ENCODE measurements at regions not wholly inside any gene's neighbourhood (a gene's known extent, or its start where the extent isn't known, plus 50 kb on each side); places are given as distances from the start of the nearest gene placed in this dataset.

DNA sequence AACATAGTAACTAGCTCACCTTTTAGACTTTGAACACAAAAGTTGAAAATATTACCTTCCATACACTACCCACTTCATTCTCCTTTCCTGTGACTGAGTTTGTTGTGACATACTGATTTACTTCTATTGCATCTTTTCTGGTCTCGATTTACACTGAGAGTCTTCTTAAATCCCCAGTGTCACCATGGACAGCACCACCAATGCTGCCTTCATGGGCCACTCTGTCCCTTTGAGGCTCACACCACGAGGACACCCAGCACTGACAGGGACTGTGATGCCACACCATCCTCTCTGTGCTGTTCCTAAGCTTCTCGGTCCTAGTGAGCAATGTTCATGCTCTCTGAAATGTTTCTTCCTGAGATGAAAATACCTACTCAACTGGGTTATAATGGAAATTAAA lies 337.1 kb upstream of the IRAK1BP1 start:
- no peak for TF ChIP-seq NFIC (IDR thresholded peaks at IDR 0.05)
- TF ChIP-seq TCF12 (IDR thresholded peaks at IDR 0.05; ENCODE audit: low read depth), result no peak
- TF ChIP-seq, protein P1, sequence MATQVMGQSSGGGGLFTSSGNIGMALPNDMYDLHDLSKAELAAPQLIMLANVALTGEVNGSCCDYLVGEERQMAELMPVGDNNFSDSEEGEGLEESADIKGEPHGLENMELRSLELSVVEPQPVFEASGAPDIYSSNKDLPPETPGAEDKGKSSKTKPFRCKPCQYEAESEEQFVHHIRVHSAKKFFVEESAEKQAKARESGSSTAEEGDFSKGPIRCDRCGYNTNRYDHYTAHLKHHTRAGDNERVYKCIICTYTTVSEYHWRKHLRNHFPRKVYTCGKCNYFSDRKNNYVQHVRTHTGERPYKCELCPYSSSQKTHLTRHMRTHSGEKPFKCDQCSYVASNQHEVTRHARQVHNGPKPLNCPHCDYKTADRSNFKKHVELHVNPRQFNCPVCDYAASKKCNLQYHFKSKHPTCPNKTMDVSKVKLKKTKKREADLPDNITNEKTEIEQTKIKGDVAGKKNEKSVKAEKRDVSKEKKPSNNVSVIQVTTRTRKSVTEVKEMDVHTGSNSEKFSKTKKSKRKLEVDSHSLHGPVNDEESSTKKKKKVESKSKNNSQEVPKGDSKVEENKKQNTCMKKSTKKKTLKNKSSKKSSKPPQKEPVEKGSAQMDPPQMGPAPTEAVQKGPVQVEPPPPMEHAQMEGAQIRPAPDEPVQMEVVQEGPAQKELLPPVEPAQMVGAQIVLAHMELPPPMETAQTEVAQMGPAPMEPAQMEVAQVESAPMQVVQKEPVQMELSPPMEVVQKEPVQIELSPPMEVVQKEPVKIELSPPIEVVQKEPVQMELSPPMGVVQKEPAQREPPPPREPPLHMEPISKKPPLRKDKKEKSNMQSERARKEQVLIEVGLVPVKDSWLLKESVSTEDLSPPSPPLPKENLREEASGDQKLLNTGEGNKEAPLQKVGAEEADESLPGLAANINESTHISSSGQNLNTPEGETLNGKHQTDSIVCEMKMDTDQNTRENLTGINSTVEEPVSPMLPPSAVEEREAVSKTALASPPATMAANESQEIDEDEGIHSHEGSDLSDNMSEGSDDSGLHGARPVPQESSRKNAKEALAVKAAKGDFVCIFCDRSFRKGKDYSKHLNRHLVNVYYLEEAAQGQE (IDR thresholded peaks at IDR 0.05; ENCODE audit: low read depth), result peak; percentile 83
- TF ChIP-seq YY1 (IDR thresholded peaks at IDR 0.05; ENCODE audit: low read depth), result no peak
- TF ChIP-seq, protein P2, sequence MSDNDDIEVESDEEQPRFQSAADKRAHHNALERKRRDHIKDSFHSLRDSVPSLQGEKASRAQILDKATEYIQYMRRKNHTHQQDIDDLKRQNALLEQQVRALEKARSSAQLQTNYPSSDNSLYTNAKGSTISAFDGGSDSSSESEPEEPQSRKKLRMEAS (IDR thresholded peaks at IDR 0.05), result 0 out of 2 replicates have a peak, but pooled peaks have one; percentile 17
- no peak for TF ChIP-seq EGR1 (IDR thresholded peaks at IDR 0.05)
- TF ChIP-seq EP300 (IDR thresholded peaks at IDR 0.05; ENCODE audit: borderline replicate concordance), result no peak
- no peak for TF ChIP-seq FOXM1 (IDR thresholded peaks at IDR 0.05; ENCODE audit: borderline replicate concordance, low read depth)
- no peak for TF ChIP-seq CEBPB (IDR thresholded peaks at IDR 0.05)

DNA sequence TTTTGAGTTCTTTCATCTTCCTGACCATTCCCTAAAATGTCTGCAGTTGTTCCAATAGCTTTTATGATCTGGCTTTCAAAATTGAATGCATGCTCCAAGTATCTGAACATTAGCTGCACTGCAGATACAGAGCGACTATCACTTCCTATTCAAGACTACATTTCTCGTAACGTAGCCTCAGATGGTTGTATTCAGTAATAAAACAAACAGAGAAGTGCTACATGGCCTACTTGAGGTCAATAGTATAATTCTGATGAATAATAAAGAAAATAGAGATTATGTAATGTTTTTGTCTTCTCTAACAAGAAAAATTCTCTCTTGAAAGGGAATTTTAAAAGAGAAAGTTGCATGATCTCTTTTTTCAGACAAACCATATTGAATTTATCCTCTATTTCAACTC lies 333.9 kb upstream of the IRAK1BP1 start:
- TF ChIP-seq RAD21 (IDR thresholded peaks at IDR 0.05; ENCODE audit: low read depth), result no peak
- no peak for TF ChIP-seq NFIC (IDR thresholded peaks at IDR 0.05)
- no peak for TF ChIP-seq CREB1 (IDR thresholded peaks at IDR 0.05; ENCODE audit: low read depth)
- no peak for TF ChIP-seq ZBTB7A (IDR thresholded peaks at IDR 0.05; ENCODE audit: low read depth)
- TF ChIP-seq YY1 (IDR thresholded peaks at IDR 0.05; ENCODE audit: low read depth), result no peak
- TF ChIP-seq EGR1 (IDR thresholded peaks at IDR 0.05), result no peak
- no peak for TF ChIP-seq FOXM1 (IDR thresholded peaks at IDR 0.05; ENCODE audit: borderline replicate concordance, low read depth)
- TF ChIP-seq CEBPB (IDR thresholded peaks at IDR 0.05), result no peak
- TF ChIP-seq TCF12 (IDR thresholded peaks at IDR 0.05; ENCODE audit: low read depth), result no peak
- TF ChIP-seq, protein P1 (IDR thresholded peaks at IDR 0.05; ENCODE audit: low read depth), result no peak
- TF ChIP-seq, protein P2 (IDR thresholded peaks at IDR 0.05), result no peak
- no peak for TF ChIP-seq TAF1 (IDR thresholded peaks at IDR 0.05; ENCODE audit: low read depth)
- TF ChIP-seq EP300 (IDR thresholded peaks at IDR 0.05; ENCODE audit: borderline replicate concordance), result no peak
- no peak for TF ChIP-seq TEAD4 (IDR thresholded peaks at IDR 0.05)
- TF ChIP-seq, protein P3, sequence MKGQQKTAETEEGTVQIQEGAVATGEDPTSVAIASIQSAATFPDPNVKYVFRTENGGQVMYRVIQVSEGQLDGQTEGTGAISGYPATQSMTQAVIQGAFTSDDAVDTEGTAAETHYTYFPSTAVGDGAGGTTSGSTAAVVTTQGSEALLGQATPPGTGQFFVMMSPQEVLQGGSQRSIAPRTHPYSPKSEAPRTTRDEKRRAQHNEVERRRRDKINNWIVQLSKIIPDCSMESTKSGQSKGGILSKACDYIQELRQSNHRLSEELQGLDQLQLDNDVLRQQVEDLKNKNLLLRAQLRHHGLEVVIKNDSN (IDR thresholded peaks at IDR 0.05), result no peak

DNA sequence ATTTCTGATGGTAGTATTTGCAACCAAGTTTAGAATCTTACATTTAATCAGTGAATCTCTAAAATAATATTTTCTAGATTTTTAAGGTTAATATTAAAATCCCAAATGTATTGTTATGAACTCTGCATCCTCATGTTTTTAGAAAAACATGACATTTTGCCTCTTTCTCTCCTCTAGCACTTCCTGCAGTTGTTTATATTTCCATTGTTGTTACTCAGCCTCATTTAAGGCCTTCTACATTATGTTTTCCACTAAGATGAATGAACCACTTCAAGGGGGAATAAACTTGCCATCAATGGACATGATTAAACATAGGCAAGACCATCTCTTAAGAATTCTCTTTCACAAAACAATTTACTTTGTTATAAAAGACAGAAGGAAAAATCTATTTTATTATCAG lies 333.5 kb upstream of the IRAK1BP1 start:
- TF ChIP-seq TEAD4 (IDR thresholded peaks at IDR 0.05) (no peak), YY1 (IDR thresholded peaks at IDR 0.05; ENCODE audit: low read depth) (no peak), NFIC (IDR thresholded peaks at IDR 0.05) (no peak), EP300 (IDR thresholded peaks at IDR 0.05; ENCODE audit: borderline replicate concordance) (no peak), CREB1 (IDR thresholded peaks at IDR 0.05; ENCODE audit: low read depth) (no peak), FOXM1 (IDR thresholded peaks at IDR 0.05; ENCODE audit: borderline replicate concordance, low read depth) (no peak), CEBPB (IDR thresholded peaks at IDR 0.05) (no peak)
- TF ChIP-seq, protein P1 (IDR thresholded peaks at IDR 0.05; ENCODE audit: low read depth), result no peak

DNA sequence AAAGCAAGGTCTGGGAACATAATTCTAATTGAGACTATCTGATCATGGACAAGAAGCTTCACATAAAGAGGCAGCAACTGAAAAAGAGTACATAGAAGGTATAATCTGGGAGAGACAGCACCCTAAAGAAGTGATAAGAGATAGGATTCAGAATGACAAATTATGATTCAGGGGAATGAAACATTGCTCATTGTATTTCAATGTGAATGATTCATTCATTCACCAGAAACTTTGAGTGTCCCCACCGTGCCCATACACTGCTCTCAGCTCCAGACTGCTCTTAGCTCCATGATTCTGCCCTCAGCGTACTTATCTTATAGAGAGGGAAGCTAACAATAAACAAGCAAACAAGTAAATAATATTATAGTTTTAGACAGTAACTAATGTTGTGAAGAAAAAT lies 329.3 kb upstream of the IRAK1BP1 start:
- TF ChIP-seq EP300 (IDR thresholded peaks at IDR 0.05; ENCODE audit: borderline replicate concordance) (no peak), TAF1 (IDR thresholded peaks at IDR 0.05; ENCODE audit: low read depth) (no peak), EGR1 (IDR thresholded peaks at IDR 0.05) (no peak), CREB1 (IDR thresholded peaks at IDR 0.05; ENCODE audit: low read depth) (no peak), NFIC (IDR thresholded peaks at IDR 0.05) (no peak), TEAD4 (IDR thresholded peaks at IDR 0.05) (no peak), FOXM1 (IDR thresholded peaks at IDR 0.05; ENCODE audit: borderline replicate concordance, low read depth) (no peak), YY1 (IDR thresholded peaks at IDR 0.05; ENCODE audit: low read depth) (no peak), ZBTB7A (IDR thresholded peaks at IDR 0.05; ENCODE audit: low read depth) (no peak), CEBPB (IDR thresholded peaks at IDR 0.05) (no peak), TCF12 (IDR thresholded peaks at IDR 0.05; ENCODE audit: low read depth) (no peak), RAD21 (IDR thresholded peaks at IDR 0.05; ENCODE audit: low read depth) (no peak)
- TF ChIP-seq, protein P2 (IDR thresholded peaks at IDR 0.05), result no peak
- TF ChIP-seq, protein P1 (IDR thresholded peaks at IDR 0.05; ENCODE audit: low read depth), result no peak
- TF ChIP-seq, protein P3 (IDR thresholded peaks at IDR 0.05), result no peak

All from Ishikawa (cell line).